GM12873 (cell line): ENCODE measurements at regions not wholly inside any gene's neighbourhood (a gene's known extent, or its start where the extent isn't known, plus 50 kb on each side); places are given as distances from the start of the nearest gene placed in this dataset.

Source experiments
- TF ChIP-seq, protein P1 (sequence below): IDR thresholded peaks from 2 replicates; pipeline ENCODE4 v1.5.1; 2012; ENCODE audit warnings: low read depth, mild to moderate bottlenecking, moderate library complexity, low read length, control low read depth; ENCODE audit not compliant: insufficient read depth; ENCODE audit errors: missing control alignments

DNA sequence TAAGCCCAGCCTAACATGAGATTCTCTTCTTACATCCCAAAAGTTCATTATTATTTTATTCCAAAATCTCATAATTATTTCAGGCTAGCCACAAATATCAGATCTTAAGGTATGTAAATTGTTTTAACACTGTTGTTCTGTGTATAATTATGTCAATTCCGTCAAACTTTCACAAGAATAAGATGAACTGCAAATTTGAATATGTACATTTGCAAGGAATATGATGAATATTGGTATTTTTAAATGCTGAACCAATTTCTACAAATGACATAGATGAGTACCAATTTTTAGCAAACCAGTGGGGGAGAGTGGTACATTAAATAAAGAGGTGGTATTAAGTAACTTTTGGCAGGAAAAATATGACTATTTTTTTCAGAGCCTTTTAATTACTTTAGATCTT, 282.3 kb upstream of the MAD2L1 start:
- TF ChIP-seq, protein P1, sequence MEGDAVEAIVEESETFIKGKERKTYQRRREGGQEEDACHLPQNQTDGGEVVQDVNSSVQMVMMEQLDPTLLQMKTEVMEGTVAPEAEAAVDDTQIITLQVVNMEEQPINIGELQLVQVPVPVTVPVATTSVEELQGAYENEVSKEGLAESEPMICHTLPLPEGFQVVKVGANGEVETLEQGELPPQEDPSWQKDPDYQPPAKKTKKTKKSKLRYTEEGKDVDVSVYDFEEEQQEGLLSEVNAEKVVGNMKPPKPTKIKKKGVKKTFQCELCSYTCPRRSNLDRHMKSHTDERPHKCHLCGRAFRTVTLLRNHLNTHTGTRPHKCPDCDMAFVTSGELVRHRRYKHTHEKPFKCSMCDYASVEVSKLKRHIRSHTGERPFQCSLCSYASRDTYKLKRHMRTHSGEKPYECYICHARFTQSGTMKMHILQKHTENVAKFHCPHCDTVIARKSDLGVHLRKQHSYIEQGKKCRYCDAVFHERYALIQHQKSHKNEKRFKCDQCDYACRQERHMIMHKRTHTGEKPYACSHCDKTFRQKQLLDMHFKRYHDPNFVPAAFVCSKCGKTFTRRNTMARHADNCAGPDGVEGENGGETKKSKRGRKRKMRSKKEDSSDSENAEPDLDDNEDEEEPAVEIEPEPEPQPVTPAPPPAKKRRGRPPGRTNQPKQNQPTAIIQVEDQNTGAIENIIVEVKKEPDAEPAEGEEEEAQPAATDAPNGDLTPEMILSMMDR = no peak

DNA sequence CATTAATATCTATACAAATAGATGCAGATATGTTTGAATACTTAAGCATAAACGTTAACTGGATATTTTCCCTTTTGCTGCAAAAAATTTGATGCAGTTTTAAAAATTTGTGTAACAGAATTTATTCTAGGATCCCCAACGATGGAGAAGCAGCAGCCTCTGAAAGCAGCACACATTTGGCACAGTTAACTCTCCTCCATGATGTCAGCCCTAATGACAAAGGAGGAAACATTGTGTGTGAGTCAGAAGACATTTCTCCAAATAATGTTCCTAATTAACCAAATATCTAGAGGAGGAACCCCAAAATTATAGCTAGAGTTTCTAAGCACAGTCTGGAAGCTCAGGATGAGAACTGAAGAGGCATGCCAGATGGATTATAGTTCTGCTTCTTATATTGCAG, 281.9 kb upstream of the MAD2L1 start:
- TF ChIP-seq, protein P1 = no peak

DNA sequence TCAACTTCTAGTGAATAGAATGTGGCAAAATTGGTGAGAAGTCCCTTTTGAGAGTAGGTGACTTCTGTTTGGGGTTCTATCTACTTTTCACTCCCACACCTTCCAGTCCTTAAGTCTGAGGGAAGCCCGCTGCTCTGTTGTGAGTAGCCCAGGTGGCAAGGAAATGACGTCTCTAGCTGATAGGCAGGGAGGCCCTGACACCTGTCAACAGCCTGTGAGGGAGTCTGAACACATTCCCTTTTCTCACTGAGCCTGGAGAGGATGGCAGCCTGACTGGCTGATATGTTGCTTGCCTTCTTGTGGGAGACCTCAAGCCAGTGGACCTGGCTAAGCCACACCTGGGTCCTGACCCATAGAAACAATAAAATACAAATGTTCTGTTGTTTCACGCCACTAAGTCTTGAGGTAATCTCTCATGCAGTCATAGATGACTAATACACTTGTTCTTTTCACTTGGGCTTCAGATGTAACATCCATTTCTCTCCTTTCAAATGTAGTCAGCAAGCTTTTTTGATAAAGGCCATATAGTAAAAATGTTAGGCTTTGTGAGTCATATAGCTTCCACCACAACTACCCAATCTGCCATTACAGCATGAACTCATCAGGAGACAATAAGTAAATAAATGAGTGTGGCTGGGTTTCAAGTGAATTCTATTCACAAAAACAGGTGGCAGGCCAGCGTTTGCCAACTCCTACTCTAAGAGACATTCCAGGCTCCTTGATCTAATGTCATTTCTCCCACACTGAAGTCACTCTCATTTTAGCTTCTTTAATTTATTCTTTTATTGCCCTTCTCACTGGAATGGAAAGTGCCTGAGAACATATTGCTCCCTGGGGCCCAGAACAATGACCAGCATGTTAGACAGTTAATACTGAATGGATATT, 265.1 kb upstream of the MAD2L1 start:
- TF ChIP-seq, protein P1 = no peak

DNA sequence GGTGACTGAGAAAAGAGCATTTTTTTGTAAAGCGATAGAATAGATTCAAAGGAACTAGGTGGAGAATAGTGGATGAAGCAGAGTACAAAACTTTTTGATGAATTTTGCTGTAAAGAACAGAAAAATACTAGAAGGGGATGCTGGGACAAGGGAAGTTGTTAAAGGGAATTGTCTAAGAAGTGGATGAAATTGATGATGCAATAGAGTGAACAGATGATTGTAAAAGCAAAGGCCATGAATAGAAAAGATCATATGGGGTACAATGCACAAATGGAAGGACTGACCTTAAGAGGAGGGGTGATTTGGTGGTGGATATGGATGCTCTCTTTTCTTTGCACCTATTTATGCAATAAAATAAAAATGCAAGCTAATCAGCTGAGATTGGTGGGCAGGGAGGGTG, 262.7 kb upstream of the MAD2L1 start:
- TF ChIP-seq, protein P1 = no peak

DNA sequence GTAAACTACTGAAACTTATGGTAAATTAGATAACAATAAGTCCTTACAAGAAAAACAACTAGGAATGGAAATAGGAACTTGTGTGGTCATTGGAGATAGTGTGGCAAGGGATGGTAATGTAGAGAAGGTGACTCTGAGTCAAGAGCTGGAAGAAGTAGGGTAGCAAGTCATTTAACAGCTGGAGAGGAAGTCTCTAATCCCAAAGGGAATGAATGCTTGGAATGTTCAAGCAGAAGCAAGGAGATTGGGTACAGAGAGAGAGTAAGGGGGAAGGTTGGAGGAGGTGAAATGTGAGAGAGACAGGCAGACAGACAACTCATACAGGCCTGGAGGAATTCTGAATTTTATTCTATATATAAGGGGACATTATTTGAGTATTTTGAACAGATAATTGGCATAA, 260.6 kb upstream of the MAD2L1 start:
- TF ChIP-seq, protein P1 = no peak

DNA sequence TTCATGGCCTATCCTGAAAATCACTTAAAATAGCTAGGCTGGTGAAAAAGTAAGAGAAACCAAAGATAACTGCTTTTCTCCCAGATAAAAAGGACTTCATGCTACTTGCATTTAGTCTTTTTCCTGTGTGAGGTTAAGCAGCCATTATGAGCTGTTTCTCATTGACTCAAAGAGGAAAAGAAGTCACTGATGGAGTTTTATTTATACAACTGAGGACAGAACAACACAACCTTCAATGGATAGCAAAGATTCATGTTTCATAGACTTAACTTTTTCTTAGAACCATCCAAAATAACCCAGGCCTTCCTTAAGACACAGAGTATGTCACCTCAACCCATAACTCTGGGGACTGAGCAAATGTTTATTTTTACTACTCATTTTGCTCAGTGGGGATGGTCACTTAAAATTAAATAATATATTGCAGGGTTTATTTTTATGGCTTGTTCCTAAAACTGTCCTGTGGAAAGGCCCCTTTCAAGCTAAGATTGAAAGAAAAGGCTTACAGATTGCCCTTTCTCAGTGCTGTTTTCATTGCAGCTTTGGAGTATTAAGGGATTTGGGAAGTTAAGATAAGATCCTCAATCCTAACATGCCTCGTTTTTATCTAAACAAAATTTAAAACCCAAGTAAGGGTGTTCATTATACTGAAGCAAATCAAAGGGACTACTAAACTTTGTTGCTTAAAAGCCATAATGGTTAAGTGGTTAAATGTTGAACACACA, 252.6 kb upstream of the MAD2L1 start:
- TF ChIP-seq, protein P1 = no peak

DNA sequence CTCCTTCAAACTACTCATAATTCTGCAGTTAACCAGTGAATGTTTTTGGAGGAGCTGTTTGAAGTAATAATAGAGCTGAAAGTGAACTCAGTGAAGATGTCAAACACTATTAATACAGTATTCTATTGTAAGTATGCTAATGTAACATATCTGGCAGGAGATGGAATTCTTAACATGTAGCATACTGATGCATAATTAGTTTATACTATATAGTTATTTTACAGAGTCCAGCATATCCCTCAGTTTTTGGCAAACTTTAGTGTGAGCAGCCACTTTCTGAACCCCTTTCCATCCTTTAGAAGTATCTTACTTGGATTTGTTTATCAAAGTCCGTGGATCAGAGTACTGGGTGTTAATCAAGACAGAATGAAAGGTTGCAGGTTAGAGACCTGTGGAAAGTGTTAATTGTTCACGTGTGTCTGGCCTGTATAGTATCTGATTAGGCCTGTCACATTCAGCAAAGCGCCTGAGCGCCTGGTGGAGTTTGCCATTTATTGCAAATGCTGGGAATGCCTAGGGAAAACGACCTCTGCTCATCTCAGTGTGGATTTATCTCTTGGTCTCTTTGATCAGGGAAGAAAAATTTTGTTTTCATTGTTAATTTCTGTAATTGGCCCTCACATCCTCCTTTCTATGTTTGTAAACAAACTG, 251.7 kb upstream of the MAD2L1 start:
- TF ChIP-seq, protein P1 = no peak
